Neuronal stem cell (in vitro differentiated cells): ENCODE measurements at regions not wholly inside any gene's neighbourhood (a gene's known extent, or its start where the extent isn't known, plus 50 kb on each side); places are given as distances from the start of the nearest gene placed in this dataset.

Experiments used
- DNase-seq: peaks from one replicate; pipeline ENCODE4 v3.0.0-alpha.2; 2013; ENCODE audit warnings: low spot score
- H2AFZ ChIP-seq: one replicate; pipeline ENCODE4 v1.6.1; 2013; ENCODE audit warnings: mild to moderate bottlenecking, low read length, inconsistent platforms
- H2AK5ac ChIP-seq: 2 replicates; pipeline ENCODE4 v1.6.1; 2013; ENCODE audit warnings: low read depth, mild to moderate bottlenecking, inconsistent platforms, low read length, moderate library complexity, mixed read lengths
- H2BK120ac ChIP-seq: 2 replicates; pipeline ENCODE4 v1.6.1; 2013; ENCODE audit warnings: low read depth, mild to moderate bottlenecking, inconsistent platforms, low read length, moderate library complexity, mixed read lengths
- H2BK12ac ChIP-seq: one replicate; pipeline ENCODE4 v1.6.1; 2013; ENCODE audit warnings: low read length, inconsistent platforms
- H2BK15ac ChIP-seq: 2 replicates; pipeline ENCODE4 v1.6.1; 2013; ENCODE audit warnings: mild to moderate bottlenecking, low read length, inconsistent platforms, mixed read lengths
- H2BK5ac ChIP-seq: one replicate; pipeline ENCODE4 v1.6.1; 2013; ENCODE audit warnings: inconsistent platforms, mild to moderate bottlenecking, low read length, moderate library complexity
- H3K14ac ChIP-seq: one replicate; pipeline ENCODE4 v1.6.1; 2013; ENCODE audit warnings: low read length, inconsistent platforms
- H3K18ac ChIP-seq: 2 replicates; pipeline ENCODE4 v1.6.1; 2013; ENCODE audit warnings: low read length, inconsistent platforms
- H3K23ac ChIP-seq: 2 replicates; pipeline ENCODE4 v1.6.1; 2013; ENCODE audit warnings: low read depth, mild to moderate bottlenecking, mixed read lengths, low read length, inconsistent platforms; ENCODE audit not compliant: poor library complexity
- H3K27ac ChIP-seq: replicated peaks from 3 replicates; pipeline ENCODE4 v1.5.1; 2013; ENCODE audit warnings: low read length, inconsistent platforms
- H3K27me3 ChIP-seq, 3 experiments: 2 replicates each; pipeline ENCODE4 v1.6.1; 2013; ENCODE audit warnings: low read length in 3 of 3, mild to moderate bottlenecking in 2 of 3, inconsistent platforms in 1 of 3, low read depth in 1 of 3, mixed read lengths in 1 of 3, moderate library complexity in 1 of 3; ENCODE audit not compliant: control insufficient read depth in 3 of 3, insufficient read depth in 3 of 3
- H3K36me3 ChIP-seq, 2 donors: replicated peaks in 1 of 2; 2 replicates each; pipeline ENCODE4 v1.6.1; 2013; ENCODE audit warnings: low read length in 2 of 2; ENCODE audit not compliant: control insufficient read depth in 2 of 2, insufficient read depth in 2 of 2
- H3K4ac ChIP-seq: 2 replicates; pipeline ENCODE4 v1.6.1; 2013; ENCODE audit warnings: inconsistent platforms, mild to moderate bottlenecking, low read length, moderate library complexity
- H3K4me1 ChIP-seq, 2 donors: 1 replicate in 1 of 2; 2 replicates in 1 of 2; pipeline ENCODE4 v1.6.1; 2013; ENCODE audit warnings: low read length in 2 of 2, low read depth in 1 of 2; ENCODE audit not compliant: control insufficient read depth in 2 of 2, insufficient read depth in 1 of 2
- H3K4me2 ChIP-seq: one replicate; pipeline ENCODE4 v1.6.1; 2013; ENCODE audit warnings: mild to moderate bottlenecking, low read length, inconsistent platforms; ENCODE audit not compliant: insufficient read depth, poor library complexity, severe bottlenecking
- H3K4me3 ChIP-seq, 2 donors: 2 replicates each; pipeline ENCODE4 v1.5.1; 2013; ENCODE audit warnings: low read length in 2 of 2, mild to moderate bottlenecking in 2 of 2, inconsistent platforms in 1 of 2, moderate library complexity in 1 of 2
- H3K79me1 ChIP-seq: one replicate; pipeline ENCODE4 v1.6.1; 2013; ENCODE audit warnings: low read depth, mild to moderate bottlenecking, inconsistent platforms, low read length, moderate library complexity
- H3K9ac ChIP-seq: one replicate; pipeline ENCODE4 v1.6.1; 2013; ENCODE audit warnings: mild to moderate bottlenecking, low read depth, low read length, inconsistent platforms; ENCODE audit not compliant: poor library complexity
- H3K9me3 ChIP-seq, 2 donors: replicated peaks in 1 of 2; 2 replicates each; pipeline versions ENCODE3 to v1.6.1; 2013; ENCODE audit warnings: low read length in 2 of 2, mild to moderate bottlenecking in 2 of 2, inconsistent platforms in 1 of 2, low read depth in 1 of 2, mixed read lengths in 1 of 2, moderate library complexity in 1 of 2; ENCODE audit not compliant: control insufficient read depth in 2 of 2, insufficient read depth in 1 of 2
- H4K8ac ChIP-seq: one replicate; pipeline ENCODE4 v1.6.1; 2013; ENCODE audit warnings: low read depth, mild to moderate bottlenecking, inconsistent platforms, low read length, moderate library complexity
- H4K91ac ChIP-seq: one replicate; pipeline ENCODE4 v1.6.1; 2013; ENCODE audit warnings: low read length, low read depth, mild to moderate bottlenecking, inconsistent platforms; ENCODE audit not compliant: poor library complexity
- WGBS, 2 donors: extraction: QIAGEN DNeasy Blood & Tissue Kit; methylation state at CpG; one replicate each; pipeline ENCODE4 v1.1.7; 2013; ENCODE audit warnings: missing lambda C conversion rate in 2 of 2, mixed read lengths in 1 of 2; ENCODE audit not compliant: insufficient read length in 2 of 2, insufficient replicate concordance in 1 of 2; ENCODE audit errors: extremely low coverage in 2 of 2; 5-methylcytosine and 5-hydroxymethylcytosine counted together

GRCh38 chr16:17027488-17028129 is 443.2 kb downstream of the XYLT1 start:
- Histone ChIP-seq H2AFZ (no peak overlapping the region), H3K18ac (no peak overlapping the region), H4K91ac (no peak overlapping the region), H3K36me3 (no peaks in the 10 kb centered on the region), H3K4me1 (peaks cover 0 to 7% of the 10 kb centered on the region in 2 donors), H3K4ac (no peak overlapping the region), H2BK15ac (no peak overlapping the region), H3K9me3 (peaks cover 2 to 5% of the 10 kb centered on the region in 2 donors), H3K27ac (no peak overlapping the region), H3K9ac (no peak overlapping the region), H3K27me3 (no peaks in the 10 kb centered on the region), H3K4me3 (no peak overlapping the region), H3K79me1 (no peaks in the 10 kb centered on the region), H3K23ac (no peak overlapping the region), H2BK5ac (no peak overlapping the region), H3K4me2 (no peak overlapping the region), H2AK5ac (no peak overlapping the region), H2BK12ac (no peak overlapping the region), H4K8ac (no peak overlapping the region), H3K14ac (no peak overlapping the region), H2BK120ac (no peak overlapping the region)
- WGBS, 2 donors: no CpG with 5 or more reads among the region's 6 CpGs
- no peak for DNase-seq

GRCh38 chr16:17029602-17030350 is 441.0 kb downstream of the XYLT1 start:
- no peaks in the 10 kb centered on the region for H3K36me3 ChIP-seq
- no peak for DNase-seq
- no CpG with 5 or more reads among the region's 1 CpG for WGBS, 2 donors
- H3K14ac ChIP-seq: no peak overlapping the region
- no peaks in the 10 kb centered on the region for H3K79me1 ChIP-seq
- H3K9me3 ChIP-seq: peaks cover 0 to 5% of the 10 kb centered on the region in 2 donors
- H3K27ac ChIP-seq: no peak overlapping the region
- H3K27me3 ChIP-seq: no peaks in the 10 kb centered on the region
- no peak overlapping the region for H2BK12ac ChIP-seq
- H3K4me2 ChIP-seq: no peak overlapping the region
- no peak overlapping the region for H3K23ac ChIP-seq
- H3K18ac ChIP-seq: no peak overlapping the region
- no peak overlapping the region for H3K4me3 ChIP-seq
- H3K4ac ChIP-seq: no peak overlapping the region
- no peak overlapping the region for H2BK5ac ChIP-seq
- no peak overlapping the region for H4K8ac ChIP-seq
- H3K4me1 ChIP-seq: no peaks in the 10 kb centered on the region
- no peak overlapping the region for H2AK5ac ChIP-seq
- H2BK120ac ChIP-seq: no peak overlapping the region
- H2BK15ac ChIP-seq: no peak overlapping the region
- H2AFZ ChIP-seq: no peak overlapping the region
- no peak overlapping the region for H4K91ac ChIP-seq
- H3K9ac ChIP-seq: no peak overlapping the region

- Histone ChIP-seq H4K8ac (no peak overlapping the region), H2AK5ac (no peak overlapping the region), H3K27ac (no peak overlapping the region), H3K4me3 (no peak overlapping the region), H3K4ac (no peak overlapping the region), H3K9ac (no peak overlapping the region), H3K9me3 (peaks cover 0 to 5% of the 10 kb centered on the region in 2 donors), H3K14ac (no peak overlapping the region), H2BK15ac (no peak overlapping the region), H3K23ac (no peak overlapping the region), H2BK12ac (no peak overlapping the region), H3K4me1 (no peaks in the 10 kb centered on the region), H2BK5ac (no peak overlapping the region), H3K36me3 (no peaks in the 10 kb centered on the region), H3K4me2 (no peak overlapping the region), H3K27me3 (no peaks in the 10 kb centered on the region), H2BK120ac (no peak overlapping the region), H3K18ac (no peak overlapping the region), H2AFZ (no peak overlapping the region), H4K91ac (no peak overlapping the region), H3K79me1 (no peaks in the 10 kb centered on the region)
- DNase-seq: no peak
- no CpG with 5 or more reads among the region's 1 CpG for WGBS, 2 donors
Measured at GRCh38 chr16:17031484-17032268, 439.1 kb downstream of the XYLT1 start.

GRCh38 chr16:17032332-17032731 is 438.4 kb downstream of the XYLT1 start:
- DNase-seq: no peak
- Histone ChIP-seq H2AK5ac (no peak overlapping the region), H3K36me3 (no peaks in the 10 kb centered on the region), H3K4me3 (no peak overlapping the region), H3K9me3 (peaks cover 0 to 5% of the 10 kb centered on the region in 2 donors), H3K27me3 (no peaks in the 10 kb centered on the region), H3K23ac (no peak overlapping the region), H3K14ac (no peak overlapping the region), H3K4me2 (no peak overlapping the region), H3K18ac (no peak overlapping the region), H2AFZ (no peak overlapping the region), H2BK120ac (no peak overlapping the region), H3K9ac (no peak overlapping the region), H3K4me1 (no peaks in the 10 kb centered on the region), H3K4ac (no peak overlapping the region), H3K79me1 (no peaks in the 10 kb centered on the region), H4K91ac (no peak overlapping the region), H4K8ac (no peak overlapping the region), H2BK5ac (no peak overlapping the region), H2BK15ac (no peak overlapping the region), H3K27ac (no peak overlapping the region), H2BK12ac (no peak overlapping the region)
- WGBS, 2 donors: no CpG with 5 or more reads among the region's 6 CpGs
